ENCODE measurements at regions not wholly inside any gene's neighbourhood (a gene's known extent, or its start where the extent isn't known, plus 50 kb on each side); places are given as distances from the start of the nearest gene placed in this dataset.

DNA sequence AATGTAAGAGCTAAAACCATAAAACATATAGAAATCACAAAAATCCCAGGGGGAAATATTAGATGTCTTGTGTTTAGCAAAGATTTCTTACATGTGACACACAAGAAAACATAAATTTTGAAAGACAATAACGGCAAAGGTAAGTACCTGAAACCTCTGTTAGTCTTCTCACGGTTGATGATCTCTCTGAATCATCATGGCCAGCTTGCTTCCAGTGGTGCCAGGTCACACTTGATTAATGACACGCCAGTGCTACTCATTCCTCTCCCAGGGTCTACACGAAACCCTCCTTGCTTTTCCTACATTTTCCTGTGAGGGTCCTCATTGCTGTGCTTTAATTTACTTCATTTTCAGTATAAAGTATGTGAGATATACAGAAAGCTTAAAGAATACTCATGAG, 114.4 kb upstream of the PARP11 start:
- no peak for DNase-seq

DNA sequence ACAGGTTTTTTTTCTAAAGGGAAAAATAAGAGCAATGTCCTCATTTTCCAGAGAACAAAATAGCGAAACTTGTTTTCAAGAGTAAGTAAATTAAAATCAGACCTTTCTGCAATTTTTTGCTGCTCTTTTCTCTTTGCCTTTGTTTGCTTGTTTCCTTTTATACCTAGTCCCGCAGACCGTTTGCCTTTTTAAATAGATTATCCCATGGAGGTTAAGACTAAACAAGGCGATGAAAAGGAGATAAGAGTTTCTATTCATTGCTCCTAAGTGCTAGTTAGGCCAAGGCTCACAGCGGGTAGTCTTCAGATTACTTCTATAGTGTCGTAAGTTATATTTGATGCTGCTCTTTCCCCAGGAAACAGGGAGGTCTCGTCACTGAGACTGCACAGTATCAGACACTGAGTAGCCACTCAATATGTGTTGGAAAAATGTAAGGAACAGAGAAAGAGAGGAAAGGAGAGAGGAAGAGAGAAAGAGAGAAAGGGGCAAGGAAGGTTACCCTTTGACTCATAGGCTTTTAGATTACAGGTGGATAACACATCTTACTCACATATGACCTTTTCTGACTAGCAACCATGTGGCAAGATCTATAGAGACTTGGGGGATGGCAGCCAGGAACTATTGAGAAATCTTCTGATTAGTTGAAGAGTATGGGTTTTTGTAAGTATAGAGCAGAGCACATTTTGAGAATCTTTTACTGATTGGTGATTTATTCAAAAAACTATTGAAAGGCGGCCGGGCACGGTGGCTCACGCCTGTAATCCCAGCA, 107.5 kb upstream of the PARP11 start:
- DNase-seq, result no peak

DNA sequence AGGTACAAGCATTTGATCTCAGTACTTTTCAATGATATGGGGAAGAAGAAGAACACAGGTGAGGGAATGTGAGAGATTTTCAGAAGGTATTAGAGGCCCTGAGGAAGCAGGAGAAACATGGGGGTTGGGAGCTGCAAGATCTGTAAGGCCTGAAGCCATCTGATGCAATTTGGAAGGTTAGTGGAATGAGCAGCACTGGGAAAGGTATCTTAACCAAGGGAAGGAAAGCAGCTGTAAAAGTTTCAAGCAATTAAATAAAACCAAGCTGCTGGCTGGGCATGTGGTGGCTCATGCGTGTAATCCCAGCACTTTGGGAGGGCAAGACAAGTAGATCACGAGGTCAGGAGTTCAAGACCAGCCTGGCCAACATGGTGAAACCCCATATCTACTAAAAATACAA, 104.4 kb upstream of the PARP11 start:
- DNase-seq, result no peak

DNA sequence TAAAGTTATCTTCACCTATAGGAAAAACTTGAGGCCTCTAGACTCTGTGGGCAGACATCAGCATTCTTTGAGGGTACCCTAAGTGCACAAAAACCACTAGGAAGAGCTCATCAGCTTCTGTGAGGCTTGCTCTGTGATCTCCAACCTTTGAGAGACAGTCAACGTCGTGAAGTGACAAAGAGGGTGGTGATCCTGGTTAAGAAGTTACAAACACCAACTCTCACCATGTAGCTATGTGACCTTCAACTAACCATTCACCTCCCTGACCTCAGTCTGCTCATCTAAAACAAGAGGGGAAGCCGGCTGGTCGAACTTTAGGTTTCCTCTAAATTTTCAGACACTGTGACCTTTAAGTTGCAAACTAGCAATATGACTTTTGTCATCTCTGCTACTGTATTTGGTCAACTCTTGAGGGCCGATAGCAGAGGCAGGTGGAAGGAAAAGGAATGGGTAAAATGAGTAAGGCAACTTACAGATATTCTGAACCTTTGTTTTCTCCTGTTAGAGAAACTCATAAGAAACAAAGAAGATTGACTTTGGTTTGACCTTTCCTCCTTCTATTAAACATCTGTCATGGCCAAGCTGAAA, 103.2 kb upstream of the PARP11 start:
- DNase-seq, result no peak

DNA sequence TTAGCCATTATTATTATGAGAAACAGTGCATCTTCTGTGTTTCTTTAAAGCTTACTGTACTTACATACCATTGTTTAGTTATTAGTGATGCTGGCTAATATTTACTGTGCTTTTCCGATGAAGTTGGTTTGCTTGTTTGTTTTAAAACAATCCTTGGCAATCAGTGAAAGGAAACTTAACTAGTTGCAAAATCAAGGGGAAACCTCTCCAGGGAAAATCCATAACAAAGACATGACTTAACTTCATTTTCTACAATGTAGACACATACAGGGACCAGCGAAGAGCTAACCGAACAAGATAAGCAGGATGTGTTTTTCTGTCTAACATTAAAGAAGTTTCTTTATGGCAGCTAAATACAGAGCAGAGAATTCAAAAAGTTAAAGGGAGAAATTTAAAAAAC, 102.5 kb upstream of the PARP11 start:
- no peak for DNase-seq

DNA sequence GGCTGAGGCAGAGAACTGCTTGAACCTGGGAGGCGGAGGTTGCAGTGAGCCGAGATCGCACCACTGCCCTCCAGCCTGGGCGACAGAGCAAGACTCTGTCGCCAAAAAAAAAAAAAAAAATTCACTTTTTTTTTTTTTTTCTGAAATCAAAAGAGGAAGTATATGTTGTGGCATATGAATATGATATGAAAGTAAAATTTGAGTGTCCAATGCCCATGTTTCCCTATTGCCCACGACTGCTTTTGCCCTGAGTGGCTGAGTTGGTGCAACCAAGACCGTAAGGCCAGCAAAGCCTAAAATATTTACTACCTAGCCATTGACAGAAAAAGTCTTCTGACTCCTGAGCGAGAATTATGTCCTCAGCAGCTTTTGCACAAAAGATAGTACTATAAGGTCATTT, 101.7 kb upstream of the PARP11 start:
- DNase-seq, result no peak

DNA sequence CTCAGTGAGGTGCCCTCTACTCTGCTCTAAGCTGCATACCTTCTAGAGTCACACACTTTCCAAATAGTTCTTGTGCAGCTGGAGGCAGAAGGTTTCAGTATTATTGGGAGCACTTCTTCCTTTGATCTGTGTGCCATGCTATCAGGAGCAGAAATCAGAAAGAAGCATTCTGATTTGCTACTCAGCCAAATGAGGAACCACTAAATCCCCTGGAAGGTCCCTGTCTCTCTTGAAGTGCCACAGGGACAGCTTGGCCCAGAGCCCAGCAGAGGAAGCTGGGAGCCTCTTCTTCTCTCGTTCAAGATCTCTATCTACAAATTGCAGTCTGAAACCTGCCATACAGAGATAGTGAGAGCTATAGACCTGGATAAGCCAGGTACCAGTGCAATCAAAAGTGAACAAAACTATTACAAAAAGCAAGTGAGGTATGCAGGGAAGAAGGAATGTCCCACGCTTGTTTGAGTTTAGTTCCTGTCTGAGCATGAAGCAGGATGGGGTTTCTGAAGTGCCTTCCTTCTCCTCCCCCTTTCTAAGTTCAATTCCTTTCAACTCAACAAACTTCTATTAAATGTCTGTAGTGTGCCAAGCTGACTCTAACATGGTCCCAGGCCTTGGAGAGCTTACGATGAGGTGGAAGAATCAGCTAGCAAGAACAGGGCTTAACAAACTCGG, 100.9 kb upstream of the PARP11 start:
- DNase-seq, result no peak

DNA sequence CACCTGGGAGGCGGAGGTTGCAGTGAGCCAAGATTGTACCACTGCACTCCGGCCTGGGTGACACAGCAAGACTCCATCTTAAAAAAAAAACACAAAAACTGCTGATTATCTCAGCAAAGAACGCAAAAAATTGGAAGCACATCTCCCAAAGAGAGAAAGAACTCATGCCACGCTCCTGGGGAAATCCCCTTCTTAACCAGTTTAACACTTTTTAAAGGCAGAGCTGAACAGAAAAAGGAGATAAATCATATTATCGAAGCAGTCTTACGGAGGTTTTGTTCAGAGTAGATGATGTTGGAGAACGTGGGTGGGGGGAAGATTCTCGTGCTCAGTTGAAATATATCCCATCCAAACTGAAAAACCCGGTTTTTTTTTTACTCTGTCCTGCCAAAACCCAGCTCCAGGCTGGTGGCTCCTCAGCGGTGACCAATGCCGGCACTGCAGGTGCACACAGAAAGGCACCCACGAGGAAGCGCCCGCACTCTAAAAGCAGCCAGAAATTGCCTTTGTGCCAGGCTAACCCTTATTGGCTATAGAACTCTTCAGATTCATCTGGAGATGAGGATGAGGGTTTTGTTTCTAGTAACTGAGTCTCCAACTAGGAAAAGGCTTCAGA, 100.2 kb upstream of the PARP11 start:
- peak; percentile 11 for DNase-seq

DNA sequence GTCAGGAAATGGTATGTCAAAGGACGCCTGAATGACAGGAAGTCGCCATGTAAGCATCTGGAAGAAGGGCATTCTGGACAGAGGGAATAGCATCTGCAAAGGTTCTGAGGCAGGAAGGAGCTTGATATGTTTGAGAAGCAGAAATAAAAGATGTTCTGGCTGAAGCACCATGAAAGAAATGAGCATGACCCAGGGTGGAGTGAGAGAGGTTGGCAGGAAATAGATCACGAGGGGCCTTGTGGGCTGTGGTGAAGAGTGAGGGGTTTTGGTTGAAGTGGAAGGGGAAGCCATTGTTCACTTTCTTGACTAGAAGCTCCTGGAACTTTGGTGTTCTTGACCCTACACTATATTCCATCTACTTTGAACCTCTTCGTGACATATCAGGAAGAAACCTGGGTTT, 99.4 kb upstream of the PARP11 start:
- peak; percentile 21 for DNase-seq

DNA sequence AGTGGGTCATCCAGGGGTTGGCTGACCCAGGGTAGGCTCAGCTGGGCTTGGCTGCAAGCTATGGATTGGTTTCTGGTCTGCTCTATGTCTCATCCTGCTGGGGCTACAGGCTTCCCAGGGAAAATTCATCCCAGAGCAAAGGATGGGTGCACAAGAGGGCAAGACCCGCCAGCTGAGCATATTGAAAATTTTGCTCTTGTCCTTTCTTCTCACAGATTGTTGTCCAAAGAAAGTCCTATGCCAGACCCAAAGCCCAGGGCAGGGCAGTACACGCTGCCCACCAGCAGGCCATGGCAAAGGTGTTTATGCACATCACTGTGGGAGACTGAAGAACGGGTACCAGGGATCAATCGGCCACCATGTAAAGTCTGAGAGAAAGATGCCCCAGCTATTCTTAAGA, 95.3 kb upstream of the PARP11 start:
- DNase-seq, result no peak

DNA sequence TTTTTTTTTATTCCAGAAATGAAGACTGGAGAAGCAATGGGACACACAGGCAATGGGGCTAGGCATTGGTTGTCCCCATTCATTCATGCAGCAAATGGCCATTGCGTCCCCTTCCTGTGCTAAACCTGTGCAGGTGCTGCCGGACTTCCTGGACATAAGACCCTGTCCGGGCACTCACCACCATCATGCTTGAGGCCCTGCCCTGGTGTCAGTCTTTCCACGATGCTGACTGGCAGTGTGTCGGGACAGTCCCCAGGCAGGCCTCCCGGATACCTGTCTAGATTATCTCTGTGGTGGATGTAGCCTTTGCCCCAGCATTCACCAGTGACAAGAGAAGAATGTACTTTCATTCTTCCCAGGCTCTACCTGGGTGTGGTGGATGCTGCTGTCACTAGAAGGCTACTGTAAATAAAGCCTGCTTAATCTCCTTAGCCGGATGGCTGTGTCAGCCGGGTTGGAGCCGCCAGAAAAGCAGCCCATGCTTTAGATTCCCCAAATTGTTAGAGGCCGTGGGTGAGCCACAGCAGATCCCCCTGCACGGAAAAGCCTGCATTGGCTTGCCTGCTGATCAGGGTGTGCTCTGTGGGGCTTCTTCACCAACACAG, 94.5 kb upstream of the PARP11 start:
- no peak for DNase-seq

DNA sequence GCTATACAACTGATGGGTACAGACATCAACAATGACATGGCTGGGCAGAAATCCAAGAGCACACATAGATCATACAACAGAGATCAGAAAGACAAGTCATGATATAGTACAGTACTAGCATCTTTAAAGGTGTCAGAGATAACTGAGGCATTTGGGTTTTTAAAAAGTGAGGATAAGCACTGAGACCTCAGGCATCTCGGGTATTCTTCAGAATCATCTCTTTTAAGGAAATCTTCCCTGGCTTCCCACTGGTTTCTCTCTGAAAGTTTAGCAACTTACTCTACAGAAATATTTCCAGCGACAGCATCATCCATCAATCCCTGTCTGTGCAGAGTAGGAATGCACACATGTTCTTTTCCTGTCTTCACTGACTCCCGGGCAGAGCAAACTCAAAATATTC, 93.2 kb upstream of the PARP11 start:
- DNase-seq, result no peak

DNA sequence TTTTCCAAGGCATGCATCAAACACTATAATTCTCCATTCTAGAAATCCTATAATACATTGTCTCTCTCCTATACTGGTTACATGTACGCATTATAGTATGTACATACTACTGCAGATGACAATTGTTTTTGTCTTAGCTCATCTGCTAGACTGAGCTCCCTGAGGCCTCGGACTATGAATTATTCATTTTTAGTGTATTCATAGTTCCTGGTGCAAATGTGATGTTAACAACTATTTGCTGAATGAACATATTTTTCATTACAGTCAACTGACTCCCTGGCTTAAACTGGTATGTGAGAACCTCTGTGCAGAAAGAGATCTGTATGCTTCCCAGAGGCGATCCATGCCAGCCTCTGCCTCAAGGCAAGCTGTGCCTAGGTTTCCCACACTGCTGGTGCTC, 91.8 kb upstream of the PARP11 start:
- DNase-seq, result no peak

DNA sequence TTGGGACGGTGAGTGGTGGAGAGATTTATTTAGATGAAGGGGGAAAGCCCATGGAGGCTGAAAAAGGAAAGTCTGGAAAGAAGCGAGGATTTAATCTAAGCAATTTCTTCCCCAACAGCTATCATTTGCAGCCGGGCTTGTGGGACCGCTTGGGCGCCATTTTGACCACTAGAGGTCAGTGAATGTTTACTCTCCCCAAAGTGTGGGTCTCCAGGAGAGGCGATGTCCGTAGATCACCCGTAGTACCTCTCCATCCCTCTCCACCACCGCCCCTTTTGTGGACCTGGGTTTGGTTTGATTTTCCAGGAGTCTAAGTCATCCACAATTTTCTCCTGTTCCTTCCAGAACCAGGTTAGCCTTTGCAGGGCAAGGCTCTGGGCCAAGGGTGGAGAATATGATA, 91.2 kb upstream of the PARP11 start:
- DNase-seq, result no peak

DNA sequence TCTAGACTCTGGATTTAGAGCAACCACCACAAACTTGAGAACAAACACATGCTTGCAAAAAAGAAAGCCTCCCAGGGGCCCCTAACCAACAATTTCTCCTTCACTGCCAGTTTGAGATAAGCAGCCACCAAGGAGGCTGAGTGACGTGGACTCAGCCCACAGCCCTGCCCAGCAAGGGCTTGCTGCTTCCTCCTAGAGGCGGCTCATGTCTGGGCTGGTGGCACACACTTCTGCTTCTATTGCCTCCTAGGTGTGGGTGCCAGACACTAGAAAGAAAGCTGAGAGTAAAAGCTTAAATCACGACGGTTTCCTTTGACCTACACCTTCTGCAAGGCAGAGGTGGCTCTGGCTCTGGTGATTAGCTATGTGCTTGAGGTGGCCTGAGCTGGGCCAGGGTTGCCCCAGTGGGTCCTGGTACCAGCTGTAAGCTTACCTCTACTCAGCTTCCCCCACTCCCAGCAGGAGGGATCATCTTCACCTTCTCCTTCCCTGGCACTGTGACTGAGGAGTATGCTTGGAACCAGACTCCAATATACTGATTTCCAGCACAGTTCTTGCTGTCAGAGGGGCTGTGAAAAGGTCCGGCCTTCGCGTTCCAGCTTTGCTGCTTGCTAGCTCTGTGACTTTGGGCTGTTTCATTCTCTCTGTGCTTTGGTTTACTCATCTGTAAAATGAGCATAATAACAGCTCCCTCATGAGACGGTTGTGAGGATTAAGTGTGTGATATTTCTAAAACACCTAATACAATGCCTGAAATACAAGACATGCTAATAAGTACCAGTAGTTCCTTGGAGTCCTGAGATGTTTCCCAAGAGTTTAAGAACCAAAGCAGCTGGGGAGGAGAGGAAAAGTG, 89.7 kb upstream of the PARP11 start:
- DNase-seq, result peak; percentile 66

DNA sequence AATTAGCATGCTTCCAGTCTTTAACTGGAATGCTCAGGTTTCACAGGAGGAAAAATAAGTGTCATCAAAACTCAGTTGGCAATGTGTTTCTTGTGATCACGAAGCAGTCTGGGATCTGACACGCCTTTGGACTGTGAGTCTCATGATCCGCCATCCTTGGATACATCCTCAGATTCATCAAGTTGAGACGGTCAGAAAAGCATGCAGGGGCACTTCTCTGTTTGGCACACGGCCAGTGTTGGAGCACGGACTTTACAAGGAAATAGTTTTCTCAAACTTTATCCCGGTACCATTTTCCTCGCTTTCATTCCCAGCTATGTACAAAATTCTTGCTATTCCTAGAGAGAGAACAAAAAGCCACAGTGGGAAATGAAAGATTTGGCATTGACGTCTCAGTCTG, 88.4 kb upstream of the PARP11 start:
- DNase-seq, result no peak

DNA sequence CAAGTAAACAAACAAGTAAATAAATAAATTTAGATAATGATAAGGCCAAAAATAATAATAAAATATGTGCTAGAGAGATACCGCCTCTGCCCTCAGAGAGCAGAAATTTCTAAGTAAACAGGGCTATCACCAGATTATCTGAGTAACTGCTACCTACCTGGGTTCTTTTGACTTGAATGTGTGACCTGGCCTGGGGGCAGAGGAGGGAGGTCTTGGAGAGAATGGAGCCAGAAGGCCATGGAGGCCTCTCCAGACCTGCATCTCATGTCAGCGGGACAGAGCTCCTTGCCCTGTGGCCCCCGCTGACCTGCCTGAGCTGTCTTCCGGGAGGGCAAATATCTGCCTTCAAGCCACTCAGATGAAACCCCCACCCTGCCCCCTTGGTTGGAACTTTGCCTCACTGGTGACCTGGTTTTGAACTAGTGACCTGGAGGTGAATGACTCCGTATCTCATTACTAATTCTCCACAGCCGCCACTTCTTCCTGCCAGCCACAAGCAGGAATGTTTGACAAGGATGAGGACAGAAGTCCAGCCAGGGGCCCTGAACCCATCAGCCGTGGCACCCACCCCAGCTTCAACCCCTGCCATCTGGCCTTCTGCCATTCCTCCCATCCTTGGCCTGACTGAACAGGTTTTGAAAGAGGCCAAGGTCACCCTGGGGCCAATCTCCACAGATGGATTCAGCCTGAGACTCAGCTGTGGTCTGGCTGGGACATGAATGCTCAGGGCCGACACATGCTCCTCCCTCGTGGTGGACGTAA, 86.8 kb upstream of the PARP11 start:
- DNase-seq, result no peak

DNA sequence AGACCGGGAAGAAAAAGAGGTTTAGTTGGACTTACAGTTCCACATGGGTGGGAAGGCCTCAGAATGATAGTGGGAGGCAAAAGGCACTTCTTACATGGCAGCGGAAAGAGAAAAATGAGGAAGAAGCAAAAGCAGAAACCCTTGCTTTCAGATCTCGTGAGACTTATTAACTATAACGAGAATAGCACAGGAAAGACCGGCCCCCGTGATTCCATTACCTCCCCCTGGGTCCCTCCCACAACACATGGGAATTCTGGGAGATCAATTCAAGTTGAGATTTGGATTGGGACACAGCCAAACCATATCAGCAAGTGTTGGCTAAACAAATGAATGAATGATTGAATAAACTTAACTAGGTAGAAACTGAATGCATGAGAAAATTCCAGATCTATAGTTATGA, 85.3 kb upstream of the PARP11 start:
- DNase-seq, result no peak

DNA sequence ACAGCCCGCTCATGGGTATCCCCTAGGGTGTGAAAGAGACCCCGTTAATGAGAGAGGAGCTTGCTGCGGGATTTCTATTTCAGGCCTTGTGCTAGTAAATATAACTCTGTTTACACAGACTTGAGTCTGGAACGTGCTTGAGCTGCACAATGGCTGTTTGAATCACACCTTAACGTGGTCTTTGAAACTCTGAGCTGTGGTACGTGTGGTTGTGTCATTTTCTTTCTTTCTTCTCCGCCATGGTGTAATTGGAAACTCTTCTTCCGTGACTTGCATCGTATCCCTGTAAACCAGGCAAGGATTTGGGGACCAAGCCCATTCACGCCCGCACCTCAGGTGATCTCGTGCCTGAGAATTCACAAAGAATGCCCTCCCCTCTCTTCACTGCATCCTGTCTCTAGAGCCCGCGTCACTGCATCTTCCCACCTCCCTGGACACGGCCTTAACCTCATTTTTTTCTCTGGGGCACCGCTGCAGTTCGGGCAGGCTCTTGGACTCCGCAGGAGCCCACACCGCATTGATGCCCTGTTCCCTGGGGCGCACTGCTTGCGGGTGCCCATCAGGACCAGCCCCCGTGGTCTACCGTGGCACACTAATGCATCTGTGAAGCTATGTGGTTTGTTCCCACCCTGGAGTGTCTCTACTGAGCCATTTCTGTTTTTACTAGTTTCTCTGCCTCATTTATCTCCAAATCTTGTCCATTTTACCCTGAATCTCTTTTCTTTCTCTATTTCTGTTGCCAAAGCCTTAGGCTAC, 78.4 kb upstream of the PARP11 start:
- DNase-seq, result no peak

DNA sequence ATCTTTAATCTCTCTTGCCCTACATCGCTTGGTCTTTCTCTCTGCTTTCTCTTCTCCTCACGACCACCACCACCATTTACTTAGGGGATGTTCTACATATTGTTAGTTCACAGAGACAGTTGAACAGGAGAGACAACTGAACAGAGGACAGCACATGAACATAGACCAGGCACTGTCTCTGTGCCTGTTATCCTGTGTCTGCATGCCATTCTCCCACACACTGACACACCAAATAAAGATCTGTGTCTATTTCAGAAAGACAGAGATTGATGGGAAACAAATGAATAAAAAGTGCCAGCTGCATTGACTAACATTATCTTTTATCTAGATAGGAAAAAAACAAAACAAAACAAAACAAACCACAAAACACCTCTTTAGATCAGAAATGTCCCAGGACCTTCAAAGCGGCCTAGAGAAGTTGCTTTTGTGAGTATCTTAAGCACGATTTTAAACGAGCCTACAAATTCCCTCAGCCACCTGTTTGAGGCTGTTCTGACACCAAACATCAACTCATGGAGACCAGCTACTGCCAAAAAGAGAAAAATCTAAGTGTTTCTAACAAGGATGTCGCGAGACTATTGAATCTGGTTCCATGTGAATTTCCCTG, 77.6 kb upstream of the PARP11 start:
- DNase-seq, result no peak

DNA sequence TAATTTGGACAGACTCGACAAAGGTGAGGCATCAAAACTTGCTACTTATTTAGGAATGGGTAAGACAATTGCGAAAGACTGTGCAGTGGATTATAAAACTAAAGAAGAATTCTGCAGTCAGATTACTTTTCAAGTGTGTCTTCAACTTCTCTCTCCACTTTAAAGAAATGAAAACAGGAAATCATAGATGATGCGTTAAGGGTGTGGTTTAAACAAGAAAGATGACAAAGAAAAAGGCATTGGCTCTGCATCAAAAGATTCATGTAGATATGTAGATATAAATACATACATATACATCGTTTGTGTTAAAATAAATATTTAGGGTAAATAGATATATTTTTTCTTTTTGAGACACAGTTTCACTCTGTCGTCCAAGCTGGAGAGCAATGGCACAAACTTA, 74.6 kb upstream of the PARP11 start:
- DNase-seq, result no peak
